ENCODE measurements at regions not wholly inside any gene's neighbourhood (a gene's known extent, or its start where the extent isn't known, plus 50 kb on each side); places are given as distances from the start of the nearest gene placed in this dataset.

DNA sequence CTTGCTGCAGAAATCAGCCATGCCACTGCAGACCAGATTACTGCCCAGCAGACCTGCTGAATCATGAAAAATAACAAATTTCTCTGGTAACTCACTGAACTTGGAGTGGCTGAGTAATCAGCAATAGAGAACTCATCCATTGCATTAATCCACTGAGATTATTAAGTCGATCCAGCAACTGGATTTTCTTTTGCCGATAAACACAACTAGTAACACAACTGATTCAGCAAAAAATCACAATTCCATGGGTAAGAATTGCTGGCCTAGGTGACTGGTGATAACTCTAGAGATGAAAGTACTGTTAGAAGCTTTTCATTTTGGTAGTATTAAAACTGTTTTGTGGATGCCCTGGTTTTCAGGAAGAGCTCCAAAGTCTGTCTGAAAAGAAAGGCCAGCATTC is 214.5 kb downstream of the ETV1 start:
- TF ChIP-seq CTCF (IDR thresholded peaks at IDR 0.05) (no peak), EZH2 (IDR thresholded peaks at IDR 0.05; ENCODE audit: borderline replicate concordance, insufficient read depth, low read depth, low read length, poor library complexity, severe bottlenecking) (no peak)
